Eye (tissue), 1 donor: ENCODE measurements at regions not wholly inside any gene's neighbourhood (a gene's known extent, or its start where the extent isn't known, plus 50 kb on each side); places are given as distances from the start of the nearest gene placed in this dataset.
"Not testable (repeated sequence)": the region's sequence is repeated elsewhere in the genome, so short reads cannot be mapped to it uniquely, and the experiment has no call there.

Experiments
- DNase-seq: peaks from one replicate; pipeline ENCODE4 v3.0.0-alpha.2; 2015

GRCh38 chr9:87381050-87381711 is 116.5 kb upstream of the DAPK1 start:
- peak; percentile 6 for DNase-seq

GRCh38 chr9:87381746-87382145 is 115.9 kb upstream of the DAPK1 start:
- no peak for DNase-seq

GRCh38 chr9:87382900-87383299 is 114.8 kb upstream of the DAPK1 start:
- no peak for DNase-seq

- no peak for DNase-seq
These were observed 114.1 kb upstream of the DAPK1 start for GRCh38 chr9:87383344-87384150.

GRCh38 chr9:87386490-87387025 is 111.1 kb upstream of the DAPK1 start:
- DNase-seq, result no peak

- no peak for DNase-seq
These were observed 110.2 kb upstream of the DAPK1 start for GRCh38 chr9:87387351-87388011.

- DNase-seq, result not testable (repeated sequence)
These were observed 109.0 kb upstream of the DAPK1 start for GRCh38 chr9:87388708-87389107.

GRCh38 chr9:87389936-87390335 is 107.7 kb upstream of the DAPK1 start:
- DNase-seq, result no peak

GRCh38 chr9:87390361-87390760 is 107.3 kb upstream of the DAPK1 start:
- DNase-seq, result no peak

GRCh38 chr9:87392086-87392485 is 105.6 kb upstream of the DAPK1 start:
- DNase-seq, result no peak

- no peak for DNase-seq
These were observed 103.9 kb upstream of the DAPK1 start for GRCh38 chr9:87393706-87394230.

GRCh38 chr9:87395804-87396479 is 101.7 kb upstream of the DAPK1 start:
- DNase-seq, result peak; percentile 54

GRCh38 chr9:87401681-87402080 is 96.0 kb upstream of the DAPK1 start:
- DNase-seq, result no peak

- DNase-seq, result no peak
These were observed 95.1 kb upstream of the DAPK1 start for GRCh38 chr9:87402537-87402936.

GRCh38 chr9:87405677-87406542 is 91.8 kb upstream of the DAPK1 start:
- DNase-seq, result peak; percentile 39

- DNase-seq, result peak; percentile 19
These were observed 91.0 kb upstream of the DAPK1 start for GRCh38 chr9:87406543-87407166.

- DNase-seq, result not testable (repeated sequence)
These were observed 87.3 kb upstream of the DAPK1 start for GRCh38 chr9:87410047-87411005.

- no peak for DNase-seq
These were observed 76.8 kb upstream of the DAPK1 start for GRCh38 chr9:87420884-87421283.

GRCh38 chr9:87421734-87422133 is 75.9 kb upstream of the DAPK1 start:
- no peak for DNase-seq

- DNase-seq, result no peak
These were observed 74.7 kb upstream of the DAPK1 start for GRCh38 chr9:87422999-87423398.
